ENCODE measurements at regions not wholly inside any gene's neighbourhood (a gene's known extent, or its start where the extent isn't known, plus 50 kb on each side); places are given as distances from the start of the nearest gene placed in this dataset.
"Not testable (repeated sequence)": the region's sequence is repeated elsewhere in the genome, so short reads cannot be mapped to it uniquely, and the experiment has no call there.

GRCh38 chr9:115328677-115329076 is 210.7 kb upstream of the TNC start:
- TF ChIP-seq, protein P1, sequence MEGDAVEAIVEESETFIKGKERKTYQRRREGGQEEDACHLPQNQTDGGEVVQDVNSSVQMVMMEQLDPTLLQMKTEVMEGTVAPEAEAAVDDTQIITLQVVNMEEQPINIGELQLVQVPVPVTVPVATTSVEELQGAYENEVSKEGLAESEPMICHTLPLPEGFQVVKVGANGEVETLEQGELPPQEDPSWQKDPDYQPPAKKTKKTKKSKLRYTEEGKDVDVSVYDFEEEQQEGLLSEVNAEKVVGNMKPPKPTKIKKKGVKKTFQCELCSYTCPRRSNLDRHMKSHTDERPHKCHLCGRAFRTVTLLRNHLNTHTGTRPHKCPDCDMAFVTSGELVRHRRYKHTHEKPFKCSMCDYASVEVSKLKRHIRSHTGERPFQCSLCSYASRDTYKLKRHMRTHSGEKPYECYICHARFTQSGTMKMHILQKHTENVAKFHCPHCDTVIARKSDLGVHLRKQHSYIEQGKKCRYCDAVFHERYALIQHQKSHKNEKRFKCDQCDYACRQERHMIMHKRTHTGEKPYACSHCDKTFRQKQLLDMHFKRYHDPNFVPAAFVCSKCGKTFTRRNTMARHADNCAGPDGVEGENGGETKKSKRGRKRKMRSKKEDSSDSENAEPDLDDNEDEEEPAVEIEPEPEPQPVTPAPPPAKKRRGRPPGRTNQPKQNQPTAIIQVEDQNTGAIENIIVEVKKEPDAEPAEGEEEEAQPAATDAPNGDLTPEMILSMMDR (IDR thresholded peaks at IDR 0.05): no peak
- intact Hi-C loops (cut with micrococcal nuclease): no loop called here
- no peak for DNase-seq
- H3K36me3 Mint-ChIP-seq (ENCODE audit: low read depth): no peaks in the 10 kb centered on the region
- no peaks in the 10 kb centered on the region for H3K4me1 Mint-ChIP-seq (ENCODE audit: low read depth)
- peaks cover 6% of the 10 kb centered on the region for H3K27me3 Mint-ChIP-seq
- no peaks in the 10 kb centered on the region for H3K9me3 Mint-ChIP-seq
- ATAC-seq: no peak
- CTCF ChIA-PET: no interaction called here
- H3K4me3 Mint-ChIP-seq: no peak overlapping the region
- no peak overlapping the region for H3K27ac Mint-ChIP-seq
- POLR2A ChIA-PET: no interaction called here

DNA sequence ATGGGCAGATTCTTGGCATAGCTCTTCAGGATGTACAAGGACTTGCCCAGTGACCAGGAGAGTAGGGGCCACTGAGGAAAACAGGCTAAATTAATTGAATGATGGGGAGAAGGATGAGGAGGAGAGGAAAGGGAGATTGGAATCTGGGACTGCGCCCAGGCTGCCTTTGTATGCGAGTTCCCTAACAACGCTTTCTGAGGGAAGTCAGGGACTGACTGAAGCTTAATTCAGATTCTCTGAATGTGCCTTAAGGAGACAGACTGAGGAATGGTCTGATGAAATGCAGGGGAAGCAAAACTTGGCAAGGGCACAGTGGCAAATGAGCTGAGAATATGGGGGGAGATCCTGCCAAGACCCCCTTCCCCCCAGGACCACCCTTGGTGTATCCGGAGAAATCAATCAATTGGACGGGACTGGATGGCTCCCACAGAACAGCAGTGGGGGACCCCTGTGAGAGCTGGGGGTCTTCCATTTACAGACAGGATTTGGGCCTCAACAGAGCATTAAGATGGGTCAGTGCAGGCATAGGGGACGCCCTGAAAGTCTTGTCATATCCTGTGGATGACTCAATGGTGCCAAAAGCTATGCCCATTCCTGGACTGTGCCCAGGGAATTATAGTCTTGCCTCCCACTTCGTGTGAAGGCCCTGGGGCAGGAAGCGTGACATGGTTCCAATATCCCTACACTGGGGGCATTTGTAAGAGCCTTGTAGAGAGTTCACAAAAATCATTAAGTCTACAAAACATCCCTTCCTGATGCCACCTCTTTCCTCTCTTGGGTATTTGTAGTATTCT is 215.5 kb upstream of the TNC start:
- TF ChIP-seq, protein P1 (IDR thresholded peaks at IDR 0.05): no peak
- intact Hi-C loops (cut with micrococcal nuclease): no loop called here
- ATAC-seq (no peak), DNase-seq (no peak)
- H3K4me1 Mint-ChIP-seq (ENCODE audit: low read depth): no peaks in the 10 kb centered on the region
- H3K9me3 Mint-ChIP-seq: no peaks in the 10 kb centered on the region
- no peaks in the 10 kb centered on the region for H3K36me3 Mint-ChIP-seq (ENCODE audit: low read depth)
- POLR2A ChIA-PET: no interaction called here
- no peak overlapping the region for H3K4me3 Mint-ChIP-seq
- peaks cover 6% of the 10 kb centered on the region for H3K27me3 Mint-ChIP-seq
- CTCF ChIA-PET: no interaction called here
- no peak overlapping the region for H3K27ac Mint-ChIP-seq

DNA sequence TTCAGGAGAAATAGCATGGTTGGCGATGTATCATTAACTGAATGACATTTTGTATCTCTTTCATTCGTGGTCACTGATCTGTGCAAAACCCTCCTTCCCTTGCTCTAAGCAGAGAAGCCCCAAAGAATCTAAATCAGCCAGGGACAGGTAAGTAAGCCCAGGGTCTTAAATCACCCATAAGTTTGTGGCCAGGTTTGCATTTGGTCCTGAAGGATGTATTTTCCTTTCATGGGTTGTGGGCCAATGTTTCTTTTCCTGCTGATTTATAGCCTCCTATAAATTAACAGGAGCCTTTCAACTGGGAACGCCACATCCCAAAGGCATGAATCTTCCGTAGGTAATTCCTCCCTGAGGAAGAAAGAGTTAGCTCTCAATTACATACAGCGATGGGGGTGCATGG is 217.5 kb upstream of the TNC start:
- TF ChIP-seq, protein P1 (IDR thresholded peaks at IDR 0.05): no peak
- CTCF ChIA-PET: no interaction called here

DNA sequence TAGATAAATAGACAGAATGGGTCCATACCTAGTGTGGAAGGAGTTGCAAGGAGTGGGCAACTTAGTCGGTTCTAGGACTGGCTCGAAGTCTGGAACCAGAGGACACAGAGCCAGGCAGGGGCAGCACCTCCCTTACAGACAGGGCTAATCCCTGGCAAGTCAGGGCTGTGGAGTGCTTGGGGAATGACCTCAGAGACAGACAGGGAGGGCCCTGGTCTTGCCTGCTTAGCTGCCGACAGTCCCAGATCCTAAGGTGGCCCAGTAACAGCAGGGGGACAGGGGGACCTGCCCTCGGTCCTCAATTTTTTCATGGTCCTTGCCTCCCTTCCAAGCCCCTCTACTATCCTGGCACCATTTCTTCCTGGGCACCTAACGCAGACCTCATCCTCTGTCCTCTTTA is 222.4 kb upstream of the TNC start:
- H3K36me3 Mint-ChIP-seq (ENCODE audit: low read depth): no peaks in the 10 kb centered on the region
- H3K4me1 Mint-ChIP-seq (ENCODE audit: low read depth): no peaks in the 10 kb centered on the region
- intact Hi-C loops (cut with micrococcal nuclease): no loop called here
- H3K9me3 Mint-ChIP-seq: no peaks in the 10 kb centered on the region
- H3K27me3 Mint-ChIP-seq: peaks cover 12% of the 10 kb centered on the region
- ATAC-seq (no peak), DNase-seq (no peak)
- H3K27ac Mint-ChIP-seq: no peak overlapping the region
- no peak overlapping the region for H3K4me3 Mint-ChIP-seq
- POLR2A ChIA-PET: no interaction called here
- TF ChIP-seq, protein P1 (IDR thresholded peaks at IDR 0.05): no peak
- CTCF ChIA-PET: no interaction called here

More for the DNA sequence above, 217.5 kb upstream of the TNC start:
- no peak for DNase-seq
- Mint-ChIP-seq H3K27me3 (peaks cover 10% of the 10 kb centered on the region), H3K27ac (no peak overlapping the region), H3K4me3 (no peak overlapping the region), H3K4me1 (ENCODE audit: low read depth) (no peaks in the 10 kb centered on the region), H3K36me3 (ENCODE audit: low read depth) (no peaks in the 10 kb centered on the region), H3K9me3 (no peaks in the 10 kb centered on the region)
- POLR2A ChIA-PET: no interaction called here
- ATAC-seq: no peak
- intact Hi-C loops (cut with micrococcal nuclease): no loop called here

DNA sequence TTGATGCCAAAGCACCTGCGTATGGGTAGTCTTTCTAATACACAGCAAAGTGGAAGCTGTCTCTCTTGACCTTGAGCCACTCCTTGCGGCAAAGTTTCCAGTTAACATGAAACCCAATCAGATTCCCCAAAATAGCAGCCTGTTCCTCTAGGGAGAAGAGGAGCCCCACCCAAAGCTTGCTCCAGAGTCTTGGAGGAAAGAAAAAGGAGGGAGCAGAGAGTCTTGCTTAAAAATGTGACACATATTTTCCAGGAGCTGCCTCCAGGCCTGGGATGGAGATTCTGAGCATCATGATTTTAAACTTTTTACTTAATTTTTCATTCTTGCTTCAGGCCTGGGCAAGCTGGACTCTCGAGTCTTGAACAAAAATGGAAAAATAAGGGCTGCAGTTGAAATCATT is 223.5 kb upstream of the TNC start:
- no peak for ATAC-seq
- intact Hi-C loops (cut with micrococcal nuclease): no loop called here
- CTCF ChIA-PET: no interaction called here

GRCh38 chr9:115347776-115348175 is 229.8 kb upstream of the TNC start:
- CTCF ChIA-PET; H3K27ac Mint-ChIP-seq; DNase-seq; H3K4me1 Mint-ChIP-seq (ENCODE audit: low read depth); ATAC-seq; H3K36me3 Mint-ChIP-seq (ENCODE audit: low read depth); intact Hi-C loops (cut with micrococcal nuclease); H3K9me3 Mint-ChIP-seq; H3K4me3 Mint-ChIP-seq; H3K27me3 Mint-ChIP-seq: not testable (repeated sequence)
- POLR2A ChIA-PET: interaction anchor here (0.6 kb wide), 1 partner anchor 207 kb away, joined by 3 read pairs; no protein-coding TSS in a partner anchor

More for the DNA sequence above, 223.5 kb upstream of the TNC start:
- Mint-ChIP-seq H3K36me3 (ENCODE audit: low read depth) (no peaks in the 10 kb centered on the region), H3K27ac (no peak overlapping the region), H3K9me3 (no peaks in the 10 kb centered on the region), H3K4me3 (no peak overlapping the region), H3K4me1 (ENCODE audit: low read depth) (no peaks in the 10 kb centered on the region), H3K27me3 (peaks cover 12% of the 10 kb centered on the region)
- TF ChIP-seq, protein P1 (IDR thresholded peaks at IDR 0.05): no peak
- POLR2A ChIA-PET: no interaction called here
- DNase-seq: no peak

DNA sequence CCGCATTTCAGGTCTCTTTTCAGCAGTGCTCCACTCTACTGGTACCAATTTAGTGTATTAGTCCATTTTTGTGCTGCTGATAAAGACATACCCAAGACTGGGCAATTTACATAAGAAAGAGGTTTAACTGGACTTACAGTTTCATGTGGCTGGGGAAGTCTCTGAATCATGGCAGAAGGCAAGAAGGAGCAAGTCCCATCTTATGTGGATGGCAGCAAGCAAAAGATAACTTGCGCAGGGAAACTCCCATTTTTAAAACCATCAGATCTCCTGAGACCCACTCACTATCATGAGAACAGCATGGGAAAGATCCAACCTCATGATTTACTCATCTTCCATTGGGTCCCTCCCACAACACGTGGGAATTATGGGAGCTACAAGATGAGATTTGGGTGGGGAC is 231.0 kb upstream of the TNC start:
- DNase-seq; H3K4me1 Mint-ChIP-seq (ENCODE audit: low read depth); intact Hi-C loops (cut with micrococcal nuclease); H3K36me3 Mint-ChIP-seq (ENCODE audit: low read depth); H3K4me3 Mint-ChIP-seq; ATAC-seq; POLR2A ChIA-PET; CTCF ChIA-PET; H3K27ac Mint-ChIP-seq; H3K9me3 Mint-ChIP-seq; H3K27me3 Mint-ChIP-seq: not testable (repeated sequence)

All from activated CD8-positive, alpha-beta T cell treated with anti-CD3 and anti-CD28 coated beads for 36 hours (primary cell).